ENCODE measurements at regions not wholly inside any gene's neighbourhood (a gene's known extent, or its start where the extent isn't known, plus 50 kb on each side); places are given as distances from the start of the nearest gene placed in this dataset.
"Not testable (repeated sequence)": the region's sequence is repeated elsewhere in the genome, so short reads cannot be mapped to it uniquely, and the experiment has no call there.

DNA sequence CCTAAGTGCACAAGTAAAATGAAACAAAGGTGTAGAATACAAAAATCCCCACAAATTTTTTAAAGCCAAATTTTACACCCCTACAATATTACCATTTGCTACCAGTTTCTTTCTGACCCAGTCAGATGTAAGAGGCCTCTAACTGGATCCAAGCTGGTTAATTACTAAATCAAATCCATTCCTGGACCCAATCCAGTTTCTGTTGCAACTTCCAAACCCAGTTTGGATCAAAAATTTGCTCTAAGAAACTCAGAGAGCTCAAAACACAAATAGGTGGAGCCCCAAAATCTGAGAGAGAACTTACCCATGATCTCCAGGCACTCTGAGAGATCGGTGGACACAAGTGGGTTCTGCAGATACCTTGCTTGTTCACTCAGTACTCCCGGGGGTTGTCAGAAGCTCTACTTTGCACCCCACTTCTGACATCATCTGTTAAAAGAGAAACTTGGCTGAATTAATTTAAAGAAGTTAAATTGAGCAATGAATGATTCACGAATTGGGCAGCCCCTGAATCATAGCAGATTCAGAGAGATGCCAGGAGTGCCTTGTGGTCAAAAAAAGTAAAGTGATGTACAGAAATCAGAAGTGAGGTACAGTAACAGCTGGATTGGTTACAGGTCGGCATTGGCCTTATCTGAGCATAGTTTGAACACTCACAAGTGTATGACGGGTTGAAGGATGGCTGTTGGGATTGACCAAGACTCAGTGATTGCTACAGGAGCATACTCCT lies 448.0 kb downstream of the KCNT2 start:
- no peak for TF ChIP-seq CTCF (conservative IDR thresholded peaks at IDR 0.05; ENCODE audit: control insufficient read depth, insufficient read depth, low read depth, low read length)
- no peak overlapping the region for H3K4me3 ChIP-seq (ENCODE audit: control insufficient read depth, low read depth, low read length)
- DNase-seq (ENCODE audit: low read depth), result peak; percentile 93

- no peak overlapping the region for H3K4me3 ChIP-seq (ENCODE audit: control insufficient read depth, low read depth, low read length)
- no peak for DNase-seq (ENCODE audit: low read depth)
- TF ChIP-seq CTCF (conservative IDR thresholded peaks at IDR 0.05; ENCODE audit: control insufficient read depth, insufficient read depth, low read depth, low read length), result no peak
Measured at GRCh38 chr1:196155586-196155985, 452.7 kb downstream of the KCNT2 start.

GRCh38 chr1:196152975-196153374 lies 455.3 kb downstream of the KCNT2 start:
- DNase-seq (ENCODE audit: low read depth), result peak; percentile 13
- H3K4me3 ChIP-seq (ENCODE audit: control insufficient read depth, low read depth, low read length), result no peak overlapping the region
- no peak for TF ChIP-seq CTCF (conservative IDR thresholded peaks at IDR 0.05; ENCODE audit: control insufficient read depth, insufficient read depth, low read depth, low read length)

GRCh38 chr1:196152086-196152485 lies 456.2 kb downstream of the KCNT2 start:
- TF ChIP-seq CTCF (conservative IDR thresholded peaks at IDR 0.05; ENCODE audit: control insufficient read depth, insufficient read depth, low read depth, low read length), result no peak
- H3K4me3 ChIP-seq (ENCODE audit: control insufficient read depth, low read depth, low read length), result no peak overlapping the region
- DNase-seq (ENCODE audit: low read depth), result no peak

DNA sequence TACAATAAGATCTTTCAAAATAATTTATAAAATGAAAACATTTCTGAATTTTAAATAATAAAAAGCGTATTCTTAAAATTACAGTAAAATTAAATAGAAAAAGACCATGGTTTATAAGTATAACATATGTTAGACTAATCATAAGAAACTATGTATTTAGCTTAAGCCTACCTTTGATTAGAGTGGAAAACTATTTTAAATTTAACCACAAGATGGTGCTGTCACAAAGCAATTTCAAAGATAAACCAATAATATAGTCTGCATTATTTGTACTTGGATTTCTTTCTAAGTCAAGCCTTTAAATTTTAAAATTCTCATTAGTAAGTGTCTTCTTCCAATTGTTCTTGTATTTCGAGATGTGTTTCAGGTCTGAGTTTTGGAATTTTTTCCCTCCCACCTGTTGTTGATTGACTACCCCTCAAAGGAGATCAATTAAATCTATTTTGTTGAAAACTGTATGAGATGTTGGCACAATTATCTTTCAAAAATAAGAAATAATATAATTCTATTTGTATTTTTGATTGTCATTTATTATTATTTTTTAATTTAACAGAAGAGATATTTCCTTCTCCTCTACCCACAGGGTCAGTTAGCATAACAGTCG lies 459.8 kb downstream of the KCNT2 start:
- no peak overlapping the region for H3K4me3 ChIP-seq (ENCODE audit: control insufficient read depth, low read depth, low read length)
- TF ChIP-seq CTCF (conservative IDR thresholded peaks at IDR 0.05; ENCODE audit: control insufficient read depth, insufficient read depth, low read depth, low read length), result peak; percentile 49
- peak; percentile 62 for DNase-seq (ENCODE audit: low read depth)

GRCh38 chr1:196147530-196147929 lies 460.7 kb downstream of the KCNT2 start:
- no peak for DNase-seq (ENCODE audit: low read depth)
- TF ChIP-seq CTCF (conservative IDR thresholded peaks at IDR 0.05; ENCODE audit: control insufficient read depth, insufficient read depth, low read depth, low read length), result no peak
- H3K4me3 ChIP-seq (ENCODE audit: control insufficient read depth, low read depth, low read length), result no peak overlapping the region

GRCh38 chr1:196145151-196145550 lies 463.1 kb downstream of the KCNT2 start:
- not testable (repeated sequence) for H3K4me3 ChIP-seq (ENCODE audit: control insufficient read depth, low read depth, low read length); DNase-seq (ENCODE audit: low read depth)
